Choroid plexus epithelial cell (primary cell): ENCODE measurements at regions not wholly inside any gene's neighbourhood (a gene's known extent, or its start where the extent isn't known, plus 50 kb on each side); places are given as distances from the start of the nearest gene placed in this dataset.

Experiments used
- DNase-seq: peaks from one replicate; pipeline ENCODE4 v3.0.0-alpha.2; 2010; ENCODE audit warnings: low read depth
- H3K4me3 ChIP-seq: 2 replicates; pipeline ENCODE4 v1.5.1; 2011; ENCODE audit warnings: low read depth, mild to moderate bottlenecking, control low read depth, low read length, moderate library complexity
- CTCF ChIP-seq: conservative IDR thresholded peaks from 2 replicates; pipeline ENCODE4 v1.5.1; 2011; ENCODE audit warnings: low read depth, mild to moderate bottlenecking, control low read depth, inconsistent platforms, low read length, moderate library complexity

DNA sequence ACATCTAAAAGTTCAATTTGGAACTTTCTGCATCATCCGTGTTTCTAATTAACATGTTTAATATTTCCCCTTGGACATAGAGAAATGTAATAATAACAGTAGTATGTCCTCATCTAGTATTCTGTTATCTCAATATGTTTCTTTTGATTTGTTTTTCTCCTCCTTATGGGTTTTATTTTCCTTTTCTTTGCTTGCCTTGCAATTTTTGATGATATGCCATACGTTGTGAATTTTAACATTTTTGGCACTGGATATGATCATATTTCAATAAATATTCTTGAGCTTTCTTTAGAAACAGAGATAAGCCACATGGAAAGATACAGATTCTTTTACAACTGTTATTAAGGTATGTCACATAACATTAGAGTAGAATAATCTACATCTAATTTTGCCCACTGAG lies 1316.2 kb downstream of the CDH8 start:
- TF ChIP-seq CTCF, result no peak
- H3K4me3 ChIP-seq, result no peak overlapping the region
- no peak for DNase-seq

GRCh38 chr16:60717808-60718207 lies 1318.4 kb downstream of the CDH8 start:
- TF ChIP-seq CTCF, result no peak
- H3K4me3 ChIP-seq, result no peak overlapping the region
- DNase-seq, result no peak

- no peak overlapping the region for H3K4me3 ChIP-seq
- no peak for DNase-seq
- TF ChIP-seq CTCF, result no peak
Measured at GRCh38 chr16:60712144-60712543, 1324.1 kb downstream of the CDH8 start.

DNA sequence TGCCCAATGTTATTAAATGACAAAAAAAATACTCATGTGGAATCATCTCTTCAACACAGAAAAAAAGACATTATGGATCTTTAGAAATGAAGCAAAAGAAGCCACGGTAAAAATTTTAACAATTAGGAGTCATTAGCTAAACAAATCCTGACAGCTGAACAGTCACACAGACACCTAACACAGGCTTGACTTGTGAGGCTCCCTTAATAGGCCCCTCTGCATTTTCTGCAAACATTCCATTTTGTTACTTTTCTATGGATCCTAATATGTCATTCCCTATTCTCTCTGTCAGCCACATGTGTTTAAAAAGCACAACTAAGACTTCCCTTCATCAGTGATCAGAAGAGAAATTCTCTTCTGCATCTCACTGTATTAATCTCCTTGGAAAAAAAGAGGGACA lies 1331.5 kb downstream of the CDH8 start:
- no peak overlapping the region for H3K4me3 ChIP-seq
- DNase-seq, result no peak
- TF ChIP-seq CTCF, result no peak

DNA sequence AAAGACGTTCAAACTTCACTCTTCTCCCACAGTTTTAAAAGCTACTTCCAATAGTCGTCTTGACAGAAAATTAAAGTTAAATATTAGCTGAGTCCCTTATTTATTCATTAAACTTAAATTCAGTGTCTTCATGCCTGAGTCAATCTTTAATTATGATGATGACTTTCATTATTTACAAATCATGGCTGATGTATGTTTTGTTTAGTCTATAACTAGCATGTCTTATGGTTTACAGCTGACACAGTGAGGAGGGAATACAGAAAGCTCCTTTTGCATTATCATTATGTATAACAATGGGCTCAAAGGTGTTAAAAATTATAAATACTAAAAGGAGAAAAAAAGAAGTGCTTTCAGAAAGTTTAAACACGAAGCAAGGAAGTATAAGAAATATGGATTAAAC lies 1333.1 kb downstream of the CDH8 start:
- no peak for DNase-seq
- no peak for TF ChIP-seq CTCF
- H3K4me3 ChIP-seq, result no peak overlapping the region

- H3K4me3 ChIP-seq, result no peak overlapping the region
- TF ChIP-seq CTCF, result no peak
- DNase-seq, result no peak
Measured at GRCh38 chr16:60686824-60687223, 1349.4 kb downstream of the CDH8 start.

DNA sequence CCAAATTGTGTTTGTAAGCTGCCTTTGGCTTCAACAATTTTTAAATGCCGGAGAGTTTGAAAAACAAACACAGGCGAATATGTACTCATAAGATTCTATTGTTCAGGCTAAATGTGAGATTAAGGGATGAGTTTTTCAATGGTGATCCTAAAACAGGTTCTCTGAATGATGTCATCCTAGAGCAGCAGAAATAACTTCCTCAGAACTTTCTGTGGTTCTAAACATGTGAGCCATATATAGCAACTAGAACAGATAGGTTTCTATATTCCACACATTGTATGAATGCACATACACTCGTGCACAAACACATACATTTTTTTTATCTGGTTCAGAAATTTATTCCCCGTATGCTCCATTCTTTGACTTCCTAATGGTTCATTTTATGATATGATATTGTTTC lies 1352.2 kb downstream of the CDH8 start:
- no peak for DNase-seq
- no peak for TF ChIP-seq CTCF

More for the DNA sequence above, 1352.2 kb downstream of the CDH8 start:
- no peak overlapping the region for H3K4me3 ChIP-seq
